ENCODE measurements at regions not wholly inside any gene's neighbourhood (a gene's known extent, or its start where the extent isn't known, plus 50 kb on each side); places are given as distances from the start of the nearest gene placed in this dataset.
A peak's percentile ranks its signal among the peaks of the same experiment; 100 is the strongest.

- Histone ChIP-seq H4K20me1 (ENCODE audit: insufficient read depth, low read length) (no peaks in the 10 kb centered on the region), H3K27me3 (ENCODE audit: control insufficient read depth in 1 of 2, insufficient read depth in 2 of 2, low read length in 2 of 2) (no peaks in the 10 kb centered on the region), H3K4me1 (ENCODE audit: insufficient read depth, low read length) (no peaks in the 10 kb centered on the region), H3K36me3 (replicated peaks in 1 of 2; ENCODE audit: control insufficient read depth in 1 of 2, insufficient read depth in 2 of 2, low read length in 2 of 2) (no peaks in the 10 kb centered on the region), H2AFZ (ENCODE audit: low read length) (no peak overlapping the region), H3K4me3 (replicated peaks in 1 of 3; ENCODE audit: insufficient read depth in 1 of 3, low read depth in 2 of 3, low read length in 3 of 3) (no peak overlapping the region), H3K79me2 (ENCODE audit: insufficient read depth, low read length) (no peaks in the 10 kb centered on the region), H3K9ac (ENCODE audit: insufficient read depth, low read depth, low read length) (no peak overlapping the region), H3K9me3 (ENCODE audit: low read length) (no peaks in the 10 kb centered on the region; the same call in none of the 2 replicates), H3K4me2 (ENCODE audit: low read depth, low read length) (no peak overlapping the region), H3K27ac (ENCODE audit: extremely low read length, insufficient read depth, low read length) (no peak overlapping the region)
- POLR2A ChIA-PET = no interaction called here
- in situ Hi-C loops (cut with HindIII; ENCODE audit: extremely low pct_ligation_motif_present, low pct_unique_long_range_greater_than_20kb) = no loop called here
- WGBS (ENCODE audit: low lambda C conversion rate) = 0% methylated on average over 4 of the region's 4 CpGs
- ATAC-seq = no peak
- intact Hi-C loops (cut with micrococcal nuclease; ENCODE audit: unreplicated experiment) = no loop called here
- FAIRE-seq = no peak
- DNase-seq (ENCODE audit: low spot score) = no peak
- CTCF ChIA-PET (ENCODE audit: low intra/inter-chr PET ratio, low total read pairs) = no interaction called here
- TF ChIP-seq, protein P1, sequence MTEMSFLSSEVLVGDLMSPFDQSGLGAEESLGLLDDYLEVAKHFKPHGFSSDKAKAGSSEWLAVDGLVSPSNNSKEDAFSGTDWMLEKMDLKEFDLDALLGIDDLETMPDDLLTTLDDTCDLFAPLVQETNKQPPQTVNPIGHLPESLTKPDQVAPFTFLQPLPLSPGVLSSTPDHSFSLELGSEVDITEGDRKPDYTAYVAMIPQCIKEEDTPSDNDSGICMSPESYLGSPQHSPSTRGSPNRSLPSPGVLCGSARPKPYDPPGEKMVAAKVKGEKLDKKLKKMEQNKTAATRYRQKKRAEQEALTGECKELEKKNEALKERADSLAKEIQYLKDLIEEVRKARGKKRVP (CRISPR knock-in tag; IDR thresholded peaks at IDR 0.05) = peak in 1 of 2 experiments; percentile 84; a peak in 2 of 4 replicates
- TF ChIP-seq ZBTB1 (CRISPR knock-in tag; IDR thresholded peaks at IDR 0.05; ENCODE audit: borderline replicate concordance) = no peak
- no peak for TF ChIP-seq PLRG1 (conservative IDR thresholded peaks at IDR 0.05)
- TF ChIP-seq, protein P2, sequence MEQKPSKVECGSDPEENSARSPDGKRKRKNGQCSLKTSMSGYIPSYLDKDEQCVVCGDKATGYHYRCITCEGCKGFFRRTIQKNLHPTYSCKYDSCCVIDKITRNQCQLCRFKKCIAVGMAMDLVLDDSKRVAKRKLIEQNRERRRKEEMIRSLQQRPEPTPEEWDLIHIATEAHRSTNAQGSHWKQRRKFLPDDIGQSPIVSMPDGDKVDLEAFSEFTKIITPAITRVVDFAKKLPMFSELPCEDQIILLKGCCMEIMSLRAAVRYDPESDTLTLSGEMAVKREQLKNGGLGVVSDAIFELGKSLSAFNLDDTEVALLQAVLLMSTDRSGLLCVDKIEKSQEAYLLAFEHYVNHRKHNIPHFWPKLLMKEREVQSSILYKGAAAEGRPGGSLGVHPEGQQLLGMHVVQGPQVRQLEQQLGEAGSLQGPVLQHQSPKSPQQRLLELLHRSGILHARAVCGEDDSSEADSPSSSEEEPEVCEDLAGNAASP (CRISPR knock-in tag; IDR thresholded peaks at IDR 0.05; ENCODE audit: borderline replicate concordance) = no peak
- TF ChIP-seq ZKSCAN1 (IDR thresholded peaks at IDR 0.05; ENCODE audit: low read length) = peak; percentile 72
- TF ChIP-seq THAP9 (CRISPR knock-in tag; IDR thresholded peaks at IDR 0.05; ENCODE audit: borderline replicate concordance) = no peak
- TF ChIP-seq ZNF710 (CRISPR knock-in tag; IDR thresholded peaks at IDR 0.05; ENCODE audit: borderline replicate concordance) = no peak
- 0 out of 2 replicates have a peak, but pooled peaks have one; percentile 1 for TF ChIP-seq CEBPB (IDR thresholded peaks at IDR 0.05; ENCODE audit: borderline replicate concordance, low read depth, low read length)
- TF ChIP-seq FOSL2 (CRISPR knock-in tag; IDR thresholded peaks at IDR 0.05) = peak; percentile 81
- TF ChIP-seq SNAPC2 (CRISPR knock-in tag; IDR thresholded peaks at IDR 0.05) = no peak
- no peak for TF ChIP-seq ZNF24 (IDR thresholded peaks at IDR 0.05)
- BruUV-seq (replicated peaks) = no TSS peak
Measured at GRCh38 chr15:47384341-47384740, 333.0 kb upstream of the SEMA6D start.
